AG08395 (cell line): ENCODE measurements at regions not wholly inside any gene's neighbourhood (a gene's known extent, or its start where the extent isn't known, plus 50 kb on each side); places are given as distances from the start of the nearest gene placed in this dataset.
A peak's percentile ranks its signal among the peaks of the same experiment; 100 is the strongest.

Source experiments
- DNase-seq: peaks from one replicate; pipeline ENCODE4 v3.0.0; 2012; ENCODE audit warnings: mixed read lengths, low spot score

DNA sequence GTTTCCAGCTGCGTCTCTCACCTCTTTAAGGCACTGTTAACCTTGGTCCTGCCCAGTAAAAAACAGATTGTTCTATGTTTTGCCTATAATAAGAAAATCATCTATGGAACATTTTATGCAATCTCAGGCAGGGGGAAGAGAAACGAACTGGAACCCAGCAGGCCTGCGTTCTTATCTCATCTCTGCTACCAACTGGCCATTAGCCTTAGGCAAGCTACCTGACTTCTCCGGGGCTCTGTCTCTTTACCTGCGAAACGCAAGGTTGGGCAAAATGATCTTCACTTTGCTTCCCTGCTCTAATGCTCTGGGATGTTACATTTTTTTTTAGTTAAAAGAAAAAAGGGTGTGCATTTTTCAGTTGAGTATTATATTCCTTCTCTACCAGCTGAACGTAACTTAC is 70.5 kb upstream of the WIPF1 start:
- DNase-seq: no peak

DNA sequence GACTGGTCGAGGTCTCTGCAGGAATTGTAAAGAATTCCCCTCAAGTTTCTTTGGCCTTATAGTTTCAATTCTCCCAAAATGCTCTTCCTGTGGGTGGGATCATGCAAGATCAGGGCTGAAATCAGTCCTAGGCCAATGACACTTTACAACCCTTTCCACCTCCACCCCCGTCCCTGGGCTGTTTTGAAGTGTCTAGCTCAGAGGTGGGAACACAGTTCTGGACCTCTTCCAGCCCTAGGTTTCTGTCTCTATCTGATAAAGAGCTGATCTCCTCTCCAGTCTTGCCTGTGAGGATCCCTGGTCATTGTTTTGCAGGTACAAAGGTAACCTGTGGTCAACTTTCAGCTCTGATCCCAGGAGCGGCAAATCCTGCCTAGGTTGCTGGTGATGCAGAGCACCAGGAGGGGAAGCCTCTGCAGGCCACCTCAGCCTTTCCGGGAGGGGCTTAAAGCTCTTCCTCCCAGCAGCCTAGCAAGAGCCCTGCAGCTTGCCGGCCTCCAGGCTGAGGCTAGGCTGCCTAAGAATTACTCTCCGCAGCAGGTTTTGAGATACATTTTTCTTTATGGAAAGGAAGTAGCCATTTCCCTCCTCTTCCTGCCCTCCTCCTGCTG is 69.8 kb upstream of the WIPF1 start:
- no peak for DNase-seq

DNA sequence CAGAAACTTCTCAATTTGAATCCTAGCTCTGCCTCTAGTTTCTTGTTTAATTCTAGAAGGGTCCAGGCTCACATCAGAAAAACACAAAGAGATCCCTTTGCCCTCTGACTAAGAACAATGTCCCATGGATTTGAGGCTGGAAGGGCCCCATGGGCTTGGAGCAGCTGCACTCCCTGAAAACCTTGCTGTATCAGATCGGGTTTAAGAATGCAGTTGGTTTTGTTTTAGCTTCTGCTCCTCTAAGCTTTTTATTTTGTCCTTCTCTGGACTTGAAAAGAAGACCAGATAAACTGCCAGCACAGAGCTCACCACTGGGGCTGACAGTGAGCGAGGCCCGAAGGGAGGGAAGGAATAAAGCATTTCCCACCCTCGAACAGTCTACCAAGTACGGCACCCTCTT is 69.2 kb upstream of the WIPF1 start:
- DNase-seq: no peak

- DNase-seq: no peak
Measured at GRCh38 chr2:174666312-174666711, 68.7 kb upstream of the WIPF1 start.

GRCh38 chr2:174664084-174664759 is 66.6 kb upstream of the WIPF1 start:
- DNase-seq: no peak

DNA sequence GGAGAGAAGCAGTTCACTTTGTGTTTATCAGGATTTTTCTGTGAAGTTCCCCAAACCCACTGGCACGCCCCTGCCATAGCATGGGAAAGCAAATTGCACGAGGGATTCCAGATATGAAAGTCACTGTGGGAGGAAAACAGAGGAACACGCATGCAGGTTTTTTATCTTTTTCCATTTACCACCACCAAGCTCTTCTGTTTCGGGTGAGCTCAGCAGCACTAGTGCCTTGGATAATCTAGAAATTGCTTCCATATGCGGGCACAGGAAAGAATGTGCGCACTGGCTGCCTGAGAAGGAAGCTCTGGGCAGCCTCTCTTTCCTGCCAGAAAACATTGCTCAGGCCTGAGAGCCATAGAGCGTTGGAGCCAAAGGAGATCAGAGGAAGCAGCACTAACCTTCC is 65.9 kb upstream of the WIPF1 start:
- DNase-seq: peak; percentile 91

DNA sequence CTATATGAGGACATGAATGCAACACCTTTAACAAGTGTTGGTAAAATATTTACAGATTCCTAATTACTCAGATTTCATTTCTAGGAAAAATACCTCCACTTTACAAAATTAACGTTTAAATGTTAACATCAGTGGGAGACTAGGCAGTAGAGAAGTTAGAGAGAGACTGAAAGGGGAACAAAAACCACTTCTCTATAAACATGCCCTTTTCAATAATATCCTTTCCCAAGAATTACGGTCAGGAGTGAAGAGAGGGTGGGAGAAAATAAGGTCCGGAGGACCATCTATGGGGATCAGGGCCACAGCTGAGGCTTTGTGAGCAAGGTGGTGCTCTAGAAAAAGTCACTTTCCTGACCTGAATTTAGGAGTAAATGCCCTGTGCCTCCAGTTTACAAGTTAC is 65.3 kb upstream of the WIPF1 start:
- DNase-seq: no peak

DNA sequence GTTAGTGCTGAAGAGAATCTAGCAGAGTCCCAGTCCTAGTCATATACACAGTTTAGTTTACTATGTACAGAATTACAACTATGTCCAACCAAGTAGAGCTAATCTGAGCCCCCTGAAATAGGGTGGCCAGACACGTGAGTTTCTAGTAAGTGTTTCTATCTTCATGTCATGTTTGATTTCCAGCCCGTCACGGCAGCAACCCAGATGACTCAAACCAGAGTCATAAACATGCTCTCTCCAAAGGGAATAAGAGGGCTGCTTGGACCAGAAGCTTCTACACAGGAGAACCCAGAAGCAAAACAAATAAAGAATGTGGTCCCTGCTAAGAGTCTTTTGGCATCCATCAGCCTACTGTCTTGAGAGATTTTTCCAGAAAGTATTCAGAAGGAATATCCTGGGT is 64.9 kb upstream of the WIPF1 start:
- peak; percentile 79 for DNase-seq

DNA sequence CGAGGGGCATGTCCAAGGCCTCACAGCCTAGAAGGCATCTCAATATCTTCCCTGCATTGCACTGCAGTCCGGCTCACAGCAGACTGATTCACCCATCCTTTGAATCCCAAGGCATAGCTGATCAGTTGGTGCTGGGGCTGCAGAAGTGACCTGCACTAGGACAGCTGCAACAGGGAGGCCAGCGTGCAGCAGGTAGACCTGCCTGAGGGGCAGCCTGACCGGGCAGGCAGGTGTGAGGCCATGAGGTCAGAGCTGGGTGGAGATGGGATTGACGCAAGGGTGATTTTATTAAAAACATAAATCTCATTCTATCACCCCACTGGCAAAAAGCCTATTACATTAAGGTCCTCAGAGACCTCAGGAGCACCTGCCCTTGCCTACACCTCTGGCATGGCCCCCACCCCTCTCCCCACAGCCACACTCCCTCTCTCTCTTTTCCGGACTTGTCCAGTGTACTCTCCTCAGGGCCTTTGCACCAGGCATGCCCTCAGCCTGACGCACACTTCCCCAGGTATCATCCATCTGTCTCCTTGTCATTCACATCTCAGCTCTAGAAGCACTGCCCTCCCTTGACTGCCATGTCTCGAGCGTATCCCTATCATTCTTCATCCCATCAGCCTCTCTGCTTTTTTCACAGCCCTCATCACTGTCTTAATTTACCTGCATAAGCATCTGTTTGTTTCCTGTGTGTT is 63.5 kb upstream of the WIPF1 start:
- no peak for DNase-seq

DNA sequence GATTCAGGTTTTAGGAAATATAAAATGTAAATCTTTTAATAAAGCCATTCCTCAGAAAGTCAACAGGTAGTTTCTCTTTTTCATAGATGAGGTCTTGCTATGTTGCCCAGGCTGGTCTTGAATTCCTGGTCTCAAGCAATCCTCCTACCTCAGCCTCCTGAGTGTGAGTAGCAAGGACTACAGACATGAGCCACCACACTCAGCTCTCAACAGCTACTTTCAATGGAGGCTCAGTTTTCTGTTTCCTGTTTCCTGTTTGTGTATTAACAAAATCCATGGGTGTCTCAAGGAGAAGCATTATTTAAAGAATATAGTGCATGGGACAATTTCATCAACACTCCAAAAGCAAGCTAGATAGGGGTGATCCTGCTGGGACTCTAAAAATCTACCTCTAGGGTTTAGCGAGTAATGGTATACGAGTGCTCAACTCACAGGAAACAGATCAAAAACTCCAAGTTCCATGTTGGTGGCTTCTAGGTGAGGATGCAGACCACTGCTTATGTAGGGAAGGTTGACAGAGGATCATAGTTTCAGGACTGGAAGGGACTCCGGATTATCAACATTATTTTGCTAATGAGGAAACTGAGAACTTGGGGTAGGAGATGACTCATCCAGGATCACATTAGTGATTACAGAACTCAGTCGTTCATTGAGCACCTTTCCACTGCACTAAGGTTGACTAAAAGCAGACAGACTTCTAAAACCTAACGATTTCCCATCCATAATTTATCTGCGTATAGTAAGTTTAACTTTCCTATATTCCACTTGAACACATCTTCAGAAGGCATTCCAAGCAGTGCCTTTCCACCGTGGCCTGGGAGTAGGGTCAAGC is 61.7 kb upstream of the WIPF1 start:
- DNase-seq: no peak

DNA sequence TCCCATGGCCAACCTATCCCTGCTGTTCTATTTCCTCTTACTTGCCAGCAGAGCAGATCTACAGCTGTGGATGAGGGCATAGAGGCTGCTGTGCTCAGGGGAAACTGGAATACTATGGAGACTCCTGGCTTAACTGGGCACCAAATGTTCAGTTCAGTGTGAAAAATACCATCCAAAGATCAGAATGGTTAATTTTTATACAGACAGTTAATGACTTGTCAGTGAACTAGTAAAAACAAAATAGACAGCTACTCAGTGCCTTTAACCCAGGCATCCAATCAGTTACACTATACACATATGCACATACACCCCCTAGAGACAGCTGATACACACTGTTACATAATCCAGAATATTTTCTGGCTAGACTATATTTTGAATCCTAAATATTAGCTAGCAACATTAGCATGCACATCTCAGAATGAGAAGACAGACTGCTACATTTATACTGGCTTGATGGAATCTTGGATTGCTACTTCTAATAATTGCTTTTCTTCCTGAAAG is 59.1 kb upstream of the WIPF1 start:
- DNase-seq: no peak

GRCh38 chr2:174656035-174656434 is 58.4 kb upstream of the WIPF1 start:
- no peak for DNase-seq

DNA sequence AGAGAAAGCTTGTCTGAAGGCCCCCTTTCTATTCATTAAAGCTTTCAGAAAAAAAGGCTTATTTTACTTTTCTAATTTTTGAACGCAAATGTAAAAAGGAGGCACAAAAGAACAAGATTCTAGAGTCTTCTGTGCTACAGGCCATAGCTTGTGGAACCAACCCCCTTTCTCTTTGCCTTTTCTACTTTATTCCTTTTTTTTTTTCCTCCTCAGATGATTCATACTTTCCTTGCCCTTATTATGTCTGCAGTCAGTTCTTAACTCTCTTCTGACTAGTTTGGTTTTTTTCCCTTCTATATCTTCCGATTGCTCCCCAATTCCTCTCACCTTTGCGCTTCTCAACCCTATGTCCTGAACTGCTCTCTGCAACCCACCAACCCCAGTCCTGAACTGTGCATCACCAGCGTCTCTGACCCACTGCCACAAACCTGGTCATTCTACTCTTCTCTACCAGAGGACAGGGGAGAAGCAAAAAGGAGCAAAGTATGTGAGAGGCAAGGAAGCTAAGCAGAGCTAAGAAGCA is 56.9 kb upstream of the WIPF1 start:
- peak; percentile 38 for DNase-seq

DNA sequence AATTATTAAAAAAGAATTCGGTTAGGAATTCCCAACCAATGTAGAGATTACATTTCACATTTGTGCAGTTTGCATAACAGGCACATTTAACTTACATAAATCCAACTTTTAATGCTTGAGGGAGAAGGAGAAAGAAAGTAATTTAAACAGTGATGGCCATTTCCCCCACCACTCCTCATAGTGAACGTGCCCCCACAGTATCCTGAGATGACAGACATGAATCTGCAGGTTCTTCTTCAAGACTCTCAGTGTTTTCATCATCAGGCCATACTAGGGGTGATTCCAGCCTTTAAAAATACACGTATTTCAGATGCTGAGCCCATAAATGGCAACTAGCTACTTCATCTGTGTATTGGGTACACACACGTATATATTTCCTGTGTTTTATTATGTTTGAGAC is 51.3 kb upstream of the WIPF1 start:
- DNase-seq: no peak
